Karpas-422 (cell line): ENCODE measurements at regions not wholly inside any gene's neighbourhood (a gene's known extent, or its start where the extent isn't known, plus 50 kb on each side); places are given as distances from the start of the nearest gene placed in this dataset.

Experiments used
- DNase-seq: peaks from one replicate; pipeline ENCODE4 v3.0.0-alpha.2; 2015
- H2AFZ ChIP-seq: fragments of 200-600 bp; sonication (generic); 2 replicates; pipeline ENCODE4 v1.6.1; 2014; ENCODE audit warnings: antibody characterized with exemption, low read length, mixed read lengths
- H3K27ac ChIP-seq: fragments of 200-600 bp; sonication (generic); 2 replicates; pipeline ENCODE4 v1.5.1; 2014; ENCODE audit warnings: mild to moderate bottlenecking, low read length, moderate library complexity
- H3K27me3 ChIP-seq: fragments of 200-600 bp; sonication (generic); 2 replicates; pipeline ENCODE4 v1.6.1; 2014; ENCODE audit warnings: low read length, mixed read lengths
- H3K36me3 ChIP-seq: fragments of 200-600 bp; sonication (generic); 2 replicates; pipeline ENCODE4 v1.6.1; 2014; ENCODE audit warnings: low read length, mixed read lengths; ENCODE audit not compliant: insufficient read depth
- H3K4me1 ChIP-seq: fragments of 200-600 bp; sonication (generic); 2 replicates; pipeline ENCODE4 v1.6.1; 2014; ENCODE audit warnings: mild to moderate bottlenecking, low read length, mixed read lengths
- H3K4me2 ChIP-seq: fragments of 200-600 bp; sonication (generic); 2 replicates; pipeline ENCODE4 v1.6.1; 2014; ENCODE audit warnings: low read length, low read depth, mild to moderate bottlenecking; ENCODE audit not compliant: poor library complexity, severe bottlenecking
- H3K4me3 ChIP-seq: fragments of 200-600 bp; sonication (generic); 2 replicates; pipeline ENCODE4 v1.5.1; 2014; ENCODE audit warnings: mild to moderate bottlenecking, antibody characterized with exemption, low read length, mixed read lengths
- H3K79me2 ChIP-seq: fragments of 200-600 bp; sonication (generic); 2 replicates; pipeline ENCODE4 v1.6.1; 2014; ENCODE audit warnings: mild to moderate bottlenecking, low read length, mixed read lengths
- H3K9ac ChIP-seq: fragments of 200-600 bp; sonication (generic); 2 replicates; pipeline ENCODE4 v1.6.0; 2014; ENCODE audit warnings: low read length
- H3K9me2 ChIP-seq: fragments of 200-600 bp; sonication (generic), shearing (Covaris generic); replicated peaks from 2 replicates; pipeline ENCODE4 v1.6.0; 2014; ENCODE audit warnings: mild to moderate bottlenecking, low read length, moderate library complexity; ENCODE audit not compliant: insufficient read depth
- H3K9me3 ChIP-seq: fragments of 300-700, 200-600 bp; sonication (generic); 2 replicates; pipeline ENCODE4 v1.6.1; 2014; ENCODE audit warnings: low read length, mixed read lengths
- H4K20me1 ChIP-seq: fragments of 200-600 bp; sonication (generic); 2 replicates; pipeline ENCODE4 v1.6.1; 2014; ENCODE audit warnings: mild to moderate bottlenecking, antibody characterized with exemption, low read length, low read depth; ENCODE audit not compliant: insufficient read depth

DNA sequence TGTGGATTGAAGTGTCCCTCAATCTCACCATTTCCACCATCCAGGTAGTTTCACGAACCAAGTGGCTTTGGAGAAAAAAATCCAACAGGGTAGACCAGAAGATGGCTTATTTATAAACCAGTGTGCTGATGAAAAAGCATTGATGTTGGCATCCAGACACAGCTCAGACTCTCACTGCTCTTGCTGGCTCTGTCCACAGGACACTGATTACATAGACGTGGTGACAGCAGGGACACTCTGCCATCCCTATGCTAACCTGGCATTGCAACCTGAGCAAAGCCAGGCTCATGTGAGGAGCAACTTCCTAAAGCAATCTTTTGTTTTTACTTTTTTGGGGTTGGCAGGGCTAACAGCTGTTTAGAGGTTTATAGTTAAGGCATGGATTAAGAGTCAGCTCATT is 130.6 kb upstream of the SVIL start:
- no peaks in the 10 kb centered on the region for H3K9me3 ChIP-seq
- no peak overlapping the region for H3K4me2 ChIP-seq
- H2AFZ ChIP-seq, result no peak overlapping the region
- DNase-seq, result no peak
- no peak overlapping the region for H3K27ac ChIP-seq
- H3K9me2 ChIP-seq, result no peaks in the 10 kb centered on the region
- H4K20me1 ChIP-seq, result no peaks in the 10 kb centered on the region
- no peak overlapping the region for H3K9ac ChIP-seq
- no peak overlapping the region for H3K4me3 ChIP-seq
- H3K36me3 ChIP-seq, result no peaks in the 10 kb centered on the region
- H3K27me3 ChIP-seq, result no peaks in the 10 kb centered on the region
- H3K79me2 ChIP-seq, result no peaks in the 10 kb centered on the region
- no peaks in the 10 kb centered on the region for H3K4me1 ChIP-seq

DNA sequence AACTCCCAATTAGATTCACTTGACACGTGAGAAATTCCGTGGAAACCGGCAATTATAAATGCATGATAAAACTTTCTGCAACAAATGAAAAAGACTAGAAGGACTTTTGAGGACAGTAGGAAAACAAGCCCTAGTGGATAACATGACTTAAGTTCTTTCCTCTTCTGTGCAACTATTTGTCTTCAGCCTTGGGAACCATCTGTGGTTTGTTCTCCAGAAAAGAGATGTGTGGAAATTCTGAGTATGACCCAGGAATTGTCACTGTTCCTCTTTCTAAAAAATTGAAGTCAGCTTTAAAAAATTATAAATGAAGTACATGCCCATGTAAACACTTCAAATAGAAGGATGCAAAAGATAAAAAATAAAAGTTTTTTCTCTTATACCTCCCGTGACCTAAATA is 128.6 kb upstream of the SVIL start:
- no peak overlapping the region for H3K9ac ChIP-seq
- no peak for DNase-seq
- H2AFZ ChIP-seq, result no peak overlapping the region

DNA sequence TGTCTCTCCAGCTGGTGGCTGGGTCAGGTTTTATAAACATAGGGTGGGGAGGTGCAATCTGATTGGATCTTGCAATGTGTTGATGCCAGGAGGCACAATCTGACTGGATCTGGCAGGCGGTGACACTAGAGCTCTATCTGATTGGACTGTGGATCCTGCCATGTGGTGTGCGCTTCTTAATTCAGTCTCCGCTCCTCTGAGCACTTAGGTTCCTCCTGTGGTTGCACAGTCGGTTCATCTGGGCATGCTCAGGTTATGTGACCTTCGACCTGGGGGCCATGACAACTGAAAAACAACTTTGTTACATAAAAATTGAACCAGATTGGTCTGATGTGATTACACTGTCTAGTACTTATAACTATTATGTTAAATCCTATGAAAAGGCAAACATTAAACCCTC is 127.1 kb upstream of the SVIL start:
- Histone ChIP-seq H3K4me3 (no peak overlapping the region), H3K27me3 (no peaks in the 10 kb centered on the region), H2AFZ (no peak overlapping the region), H3K36me3 (no peaks in the 10 kb centered on the region), H4K20me1 (no peaks in the 10 kb centered on the region), H3K4me1 (no peaks in the 10 kb centered on the region), H3K27ac (no peak overlapping the region), H3K79me2 (no peaks in the 10 kb centered on the region), H3K9me3 (no peaks in the 10 kb centered on the region), H3K9me2 (no peaks in the 10 kb centered on the region), H3K9ac (no peak overlapping the region), H3K4me2 (no peak overlapping the region)
- DNase-seq, result no peak

More for the DNA sequence above, 128.6 kb upstream of the SVIL start:
- Histone ChIP-seq H3K79me2 (no peaks in the 10 kb centered on the region), H3K36me3 (no peaks in the 10 kb centered on the region), H3K9me2 (no peaks in the 10 kb centered on the region), H3K4me2 (no peak overlapping the region), H3K4me1 (no peaks in the 10 kb centered on the region), H3K4me3 (no peak overlapping the region), H3K9me3 (no peaks in the 10 kb centered on the region), H4K20me1 (no peaks in the 10 kb centered on the region), H3K27me3 (no peaks in the 10 kb centered on the region), H3K27ac (no peak overlapping the region)

DNA sequence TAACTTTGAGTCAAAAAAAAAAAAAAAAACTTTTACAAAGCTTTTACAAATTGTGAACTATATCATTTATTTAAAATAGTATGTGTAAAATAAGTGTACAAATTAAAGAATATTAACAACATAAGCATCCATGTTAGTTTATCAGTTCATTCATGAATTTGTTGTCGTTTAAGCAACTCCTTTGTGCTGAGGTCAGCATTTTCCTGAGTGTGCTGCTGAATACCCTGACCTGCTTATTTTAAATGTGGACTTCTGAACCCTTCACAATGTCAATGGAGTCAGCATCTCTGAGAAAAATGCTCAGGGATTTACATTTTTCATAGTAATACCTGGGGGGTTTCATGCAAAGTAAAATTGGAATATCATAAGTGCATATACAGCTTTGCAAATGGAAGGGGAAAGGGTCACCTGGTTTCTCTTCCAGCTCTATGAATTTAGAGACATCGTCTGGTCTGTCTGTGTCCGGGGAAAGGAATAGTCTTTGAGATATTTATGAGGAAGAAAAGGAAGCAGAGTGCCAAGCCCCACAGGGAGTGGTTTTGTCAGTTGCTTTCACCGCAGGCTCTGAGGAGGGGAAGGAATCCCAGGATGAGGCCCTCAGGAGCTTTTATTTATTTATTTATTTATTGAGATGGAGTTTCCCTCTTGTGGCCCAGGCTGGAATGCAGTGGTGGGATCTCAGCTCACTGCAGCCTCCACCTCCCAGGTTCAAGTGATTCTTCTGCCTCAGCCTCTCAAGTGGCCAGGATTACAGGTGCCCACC is 125.5 kb upstream of the SVIL start:
- Histone ChIP-seq H3K4me3 (no peak overlapping the region), H4K20me1 (no peaks in the 10 kb centered on the region), H3K9ac (no peak overlapping the region), H2AFZ (no peak overlapping the region), H3K27me3 (no peaks in the 10 kb centered on the region), H3K79me2 (no peaks in the 10 kb centered on the region), H3K4me2 (no peak overlapping the region), H3K9me2 (no peaks in the 10 kb centered on the region), H3K27ac (no peak overlapping the region), H3K9me3 (no peaks in the 10 kb centered on the region), H3K36me3 (no peaks in the 10 kb centered on the region), H3K4me1 (no peaks in the 10 kb centered on the region)
- DNase-seq, result no peak

- Histone ChIP-seq H3K9ac (no peak overlapping the region), H3K4me1 (no peaks in the 10 kb centered on the region), H2AFZ (no peak overlapping the region), H3K27ac (no peak overlapping the region), H3K4me2 (no peak overlapping the region), H3K79me2 (no peaks in the 10 kb centered on the region), H3K36me3 (no peaks in the 10 kb centered on the region), H3K27me3 (no peaks in the 10 kb centered on the region), H3K4me3 (no peak overlapping the region), H3K9me2 (no peaks in the 10 kb centered on the region), H3K9me3 (no peaks in the 10 kb centered on the region), H4K20me1 (no peaks in the 10 kb centered on the region)
- DNase-seq, result no peak
These were observed 123.0 kb upstream of the SVIL start for GRCh38 chr10:29757551-29758297.

DNA sequence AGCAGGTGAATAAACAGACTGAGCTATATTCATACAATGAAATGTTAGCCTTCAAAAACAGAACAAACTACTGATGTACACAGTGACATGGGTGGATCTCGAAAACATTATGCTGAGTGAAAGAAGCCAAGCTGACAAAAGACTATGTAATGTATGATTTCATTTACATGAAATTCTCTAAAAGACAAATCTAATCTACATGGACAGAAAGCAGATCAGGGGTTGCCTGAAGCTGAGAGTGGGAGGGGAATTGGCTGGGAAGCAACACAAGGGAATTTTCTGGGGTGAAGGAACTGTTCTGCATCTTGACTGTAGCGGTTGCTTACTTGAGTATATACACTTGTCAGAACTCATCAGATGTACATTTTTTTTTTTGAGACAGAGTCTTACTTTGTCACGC is 121.7 kb upstream of the SVIL start:
- H3K79me2 ChIP-seq, result no peaks in the 10 kb centered on the region
- H3K36me3 ChIP-seq, result no peaks in the 10 kb centered on the region
- H3K4me1 ChIP-seq, result no peaks in the 10 kb centered on the region
- H3K4me2 ChIP-seq, result no peak overlapping the region
- no peaks in the 10 kb centered on the region for H3K9me2 ChIP-seq
- H3K4me3 ChIP-seq, result no peak overlapping the region
- H3K27me3 ChIP-seq, result no peaks in the 10 kb centered on the region
- H4K20me1 ChIP-seq, result no peaks in the 10 kb centered on the region
- no peak for DNase-seq
- H3K27ac ChIP-seq, result no peak overlapping the region
- H3K9me3 ChIP-seq, result no peaks in the 10 kb centered on the region
- no peak overlapping the region for H2AFZ ChIP-seq
- H3K9ac ChIP-seq, result no peak overlapping the region

DNA sequence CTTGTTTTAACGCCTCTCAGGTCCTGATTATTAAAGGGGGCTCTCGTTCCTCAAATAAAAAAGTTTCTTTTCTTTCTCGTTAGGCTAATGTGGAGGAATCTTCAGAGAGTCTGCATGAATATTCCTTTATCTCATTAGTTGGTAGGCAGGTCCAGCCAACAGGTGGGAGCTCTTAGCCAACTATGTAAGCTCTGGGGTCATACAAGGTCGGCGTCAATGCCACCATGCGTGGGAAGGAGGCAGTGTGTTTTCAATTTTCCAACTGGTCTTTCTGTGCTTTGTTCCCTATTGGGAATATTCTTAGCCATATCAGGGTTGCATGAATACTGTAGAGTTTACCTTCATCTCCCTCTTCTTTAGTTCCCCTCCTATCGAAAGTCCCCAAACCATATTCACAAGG is 118.5 kb upstream of the SVIL start:
- H3K9me2 ChIP-seq, result no peaks in the 10 kb centered on the region
- no peak overlapping the region for H3K9ac ChIP-seq
- H4K20me1 ChIP-seq, result no peaks in the 10 kb centered on the region
- H3K27ac ChIP-seq, result no peak overlapping the region
- no peak overlapping the region for H3K4me2 ChIP-seq
- H3K27me3 ChIP-seq, result no peaks in the 10 kb centered on the region
- DNase-seq, result no peak
- H3K36me3 ChIP-seq, result no peaks in the 10 kb centered on the region
- H3K9me3 ChIP-seq, result no peaks in the 10 kb centered on the region
- no peak overlapping the region for H2AFZ ChIP-seq
- H3K4me3 ChIP-seq, result no peak overlapping the region
- H3K4me1 ChIP-seq, result no peaks in the 10 kb centered on the region
- no peaks in the 10 kb centered on the region for H3K79me2 ChIP-seq

DNA sequence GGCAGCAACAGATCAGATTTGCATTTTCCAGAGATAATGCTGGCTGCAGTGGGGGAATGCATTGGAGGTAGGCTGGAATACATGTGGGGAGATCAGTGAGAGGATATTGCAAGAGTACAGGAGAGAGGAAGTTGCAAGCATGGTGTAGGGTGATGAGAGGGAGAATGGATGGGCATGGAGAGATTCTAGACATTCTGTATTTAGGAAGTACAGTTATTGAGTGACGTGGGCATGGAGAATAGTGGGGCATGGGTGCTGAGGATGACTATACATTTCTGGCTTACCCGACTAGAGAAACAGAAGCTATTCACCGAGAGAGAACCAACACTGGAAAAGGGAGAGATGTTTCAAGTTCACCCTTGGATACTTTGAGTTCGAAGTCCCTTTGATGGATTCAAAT is 116.9 kb upstream of the SVIL start:
- no peaks in the 10 kb centered on the region for H3K9me2 ChIP-seq
- H3K4me3 ChIP-seq, result no peak overlapping the region
- H3K27ac ChIP-seq, result no peak overlapping the region
- no peaks in the 10 kb centered on the region for H3K4me1 ChIP-seq
- H3K27me3 ChIP-seq, result no peaks in the 10 kb centered on the region
- H3K9me3 ChIP-seq, result no peaks in the 10 kb centered on the region
- no peak overlapping the region for H3K4me2 ChIP-seq
- H3K36me3 ChIP-seq, result no peaks in the 10 kb centered on the region
- H3K9ac ChIP-seq, result no peak overlapping the region
- H4K20me1 ChIP-seq, result no peaks in the 10 kb centered on the region
- H2AFZ ChIP-seq, result no peak overlapping the region
- DNase-seq, result no peak
- no peaks in the 10 kb centered on the region for H3K79me2 ChIP-seq
